ENCODE measurements at regions not wholly inside any gene's neighbourhood (a gene's known extent, or its start where the extent isn't known, plus 50 kb on each side); places are given as distances from the start of the nearest gene placed in this dataset.

DNA sequence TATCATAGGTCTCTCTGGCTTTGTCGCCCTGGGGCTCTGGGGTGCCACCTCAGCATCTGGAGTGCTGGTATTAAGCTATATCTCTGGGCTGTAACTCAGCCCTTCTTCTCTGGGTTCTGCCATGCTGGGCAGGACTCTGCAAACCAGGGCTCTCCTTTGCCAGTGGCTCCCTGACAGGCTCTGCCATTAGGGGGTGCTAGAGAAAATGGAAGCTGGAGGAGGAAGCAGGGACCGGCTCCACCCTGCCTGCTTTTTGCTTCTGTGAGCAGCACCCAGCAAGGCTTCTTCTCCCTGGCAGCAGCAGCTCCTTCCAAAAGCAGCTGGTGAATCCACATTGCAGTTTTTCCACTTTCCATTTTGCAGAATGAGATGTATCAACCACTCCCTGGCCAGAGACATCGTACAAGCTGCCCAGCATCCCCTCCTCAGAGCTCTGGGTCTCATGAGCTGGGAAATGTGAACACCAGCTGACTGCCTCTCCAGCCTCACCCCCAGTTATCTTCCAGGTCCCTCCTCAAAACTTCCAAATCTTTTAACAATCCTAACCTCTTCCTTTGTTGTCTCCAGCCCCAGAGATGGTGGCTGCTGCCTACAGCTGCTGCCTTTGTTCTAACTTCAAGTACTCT is 165.0 kb downstream of the ABHD5 start:
- H3K9me3 ChIP-seq: no peaks in the 10 kb centered on the region
- no peak overlapping the region for H3K27ac ChIP-seq
- DNase-seq: peak in 3 of 4 donors; percentile 18 to 65 (median 52)
- TF ChIP-seq, protein P1, sequence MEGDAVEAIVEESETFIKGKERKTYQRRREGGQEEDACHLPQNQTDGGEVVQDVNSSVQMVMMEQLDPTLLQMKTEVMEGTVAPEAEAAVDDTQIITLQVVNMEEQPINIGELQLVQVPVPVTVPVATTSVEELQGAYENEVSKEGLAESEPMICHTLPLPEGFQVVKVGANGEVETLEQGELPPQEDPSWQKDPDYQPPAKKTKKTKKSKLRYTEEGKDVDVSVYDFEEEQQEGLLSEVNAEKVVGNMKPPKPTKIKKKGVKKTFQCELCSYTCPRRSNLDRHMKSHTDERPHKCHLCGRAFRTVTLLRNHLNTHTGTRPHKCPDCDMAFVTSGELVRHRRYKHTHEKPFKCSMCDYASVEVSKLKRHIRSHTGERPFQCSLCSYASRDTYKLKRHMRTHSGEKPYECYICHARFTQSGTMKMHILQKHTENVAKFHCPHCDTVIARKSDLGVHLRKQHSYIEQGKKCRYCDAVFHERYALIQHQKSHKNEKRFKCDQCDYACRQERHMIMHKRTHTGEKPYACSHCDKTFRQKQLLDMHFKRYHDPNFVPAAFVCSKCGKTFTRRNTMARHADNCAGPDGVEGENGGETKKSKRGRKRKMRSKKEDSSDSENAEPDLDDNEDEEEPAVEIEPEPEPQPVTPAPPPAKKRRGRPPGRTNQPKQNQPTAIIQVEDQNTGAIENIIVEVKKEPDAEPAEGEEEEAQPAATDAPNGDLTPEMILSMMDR (IDR thresholded peaks at IDR 0.05): peak; percentile 53 to 66
- peak; percentile 99 for ATAC-seq
- intact Hi-C loops (cut with DNase I): no loop called here
- H3K27me3 ChIP-seq: peaks cover 13 to 55% of the 10 kb centered on the region in 2 donors
- no peaks in the 10 kb centered on the region for H3K4me1 ChIP-seq
- H3K4me3 ChIP-seq: no peak overlapping the region
- H3K36me3 ChIP-seq: no peaks in the 10 kb centered on the region

DNA sequence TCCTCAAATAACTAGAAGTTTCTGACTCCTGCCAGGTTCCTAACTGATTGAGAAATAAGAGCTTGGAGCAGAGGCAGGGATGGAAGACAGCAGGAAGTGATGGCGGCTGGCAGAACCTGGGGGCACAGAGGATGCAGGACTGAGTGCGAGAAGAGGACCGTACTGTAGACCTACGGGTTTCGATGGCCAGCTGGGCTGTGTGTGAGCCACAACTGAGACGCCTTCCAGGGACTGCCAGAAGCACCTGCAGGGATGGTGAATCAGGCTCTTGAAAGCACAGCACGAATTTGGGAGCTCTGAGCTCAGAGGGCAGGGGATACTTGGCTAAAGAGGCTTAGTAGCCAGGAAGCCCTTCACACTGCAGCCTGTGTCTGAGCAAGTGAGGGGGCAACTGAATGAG is 165.6 kb downstream of the ABHD5 start:
- no peak for DNase-seq
- Histone ChIP-seq H3K9me3 (no peaks in the 10 kb centered on the region), H3K4me1 (no peaks in the 10 kb centered on the region), H3K4me3 (no peak overlapping the region), H3K27me3 (peaks cover 13 to 55% of the 10 kb centered on the region in 2 donors), H3K36me3 (no peaks in the 10 kb centered on the region), H3K27ac (no peak overlapping the region)
- ATAC-seq: no peak
- TF ChIP-seq, protein P1 (IDR thresholded peaks at IDR 0.05): no peak
- intact Hi-C loops (cut with DNase I): no loop called here

DNA sequence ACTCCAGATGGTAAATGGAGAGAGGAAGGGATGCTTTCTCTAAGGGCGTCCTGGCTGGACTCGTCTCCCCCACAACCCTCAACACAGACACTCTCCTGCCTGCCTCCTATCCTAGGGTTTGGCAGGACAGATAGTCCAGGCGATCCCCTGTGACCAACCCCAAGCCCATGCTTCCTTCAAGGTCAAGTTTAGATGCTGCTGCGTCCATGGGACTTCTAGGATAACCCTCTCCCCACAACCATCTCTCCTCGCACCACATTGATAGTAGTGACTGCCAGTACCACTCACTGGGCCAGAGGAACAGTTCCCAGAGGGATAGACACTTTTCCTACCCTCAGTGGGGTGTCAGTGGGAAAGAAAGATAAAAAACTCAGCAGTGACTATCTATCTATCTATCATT is 166.0 kb downstream of the ABHD5 start:
- H3K4me1 ChIP-seq: no peaks in the 10 kb centered on the region
- TF ChIP-seq, protein P1 (IDR thresholded peaks at IDR 0.05): no peak
- H3K27me3 ChIP-seq: peaks cover 9 to 55% of the 10 kb centered on the region in 2 donors
- ATAC-seq (no peak), DNase-seq (no peak)
- no peak overlapping the region for H3K27ac ChIP-seq
- no peak overlapping the region for H3K4me3 ChIP-seq
- intact Hi-C loops (cut with DNase I): no loop called here
- no peaks in the 10 kb centered on the region for H3K9me3 ChIP-seq
- H3K36me3 ChIP-seq: no peaks in the 10 kb centered on the region

DNA sequence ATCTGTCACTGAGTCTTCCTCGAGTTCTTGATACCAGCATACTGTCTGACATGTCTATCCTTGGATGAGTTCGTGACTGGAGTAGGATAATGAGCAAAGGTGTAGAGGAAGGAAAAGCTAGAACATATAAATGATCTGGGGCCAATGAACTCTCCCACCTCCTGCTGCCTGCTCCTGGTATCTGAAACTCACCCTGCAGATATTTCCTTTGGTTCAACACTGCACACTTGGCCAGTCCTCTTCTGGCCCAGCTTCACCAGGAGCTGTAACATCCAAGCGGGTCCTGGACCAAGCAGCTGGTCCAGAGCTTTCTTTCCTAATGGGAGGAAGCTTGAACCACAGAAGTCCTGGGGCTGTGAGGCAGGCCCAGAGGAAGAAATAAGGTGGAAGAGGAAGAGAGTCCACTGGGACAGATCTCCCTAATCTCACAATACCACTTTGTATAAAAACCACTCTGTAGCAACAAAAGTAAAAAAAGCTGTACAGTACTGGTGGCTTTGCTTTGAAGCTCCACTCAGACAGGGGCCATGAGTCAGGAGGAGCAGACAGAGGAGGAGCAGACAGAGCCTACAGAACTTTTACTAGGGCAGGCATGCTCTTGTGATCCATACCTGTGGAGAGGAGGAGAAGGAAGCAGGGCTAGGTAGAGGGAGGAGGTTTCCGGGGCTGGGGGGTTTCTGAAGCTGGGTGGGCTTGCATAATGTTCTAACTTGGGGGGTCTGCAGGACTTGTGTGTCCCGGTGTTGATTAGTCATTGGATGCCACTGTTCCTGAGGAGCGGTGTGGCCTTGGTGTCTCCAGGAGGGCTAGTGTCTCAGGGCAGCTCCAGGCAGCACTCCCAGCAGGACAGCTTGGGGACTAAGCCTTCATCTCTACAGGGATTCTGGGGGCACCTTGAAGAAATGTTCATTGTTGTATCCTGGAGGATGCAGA is 166.9 kb downstream of the ABHD5 start:
- ATAC-seq: no peak
- Histone ChIP-seq H3K4me1 (no peaks in the 10 kb centered on the region), H3K36me3 (no peaks in the 10 kb centered on the region), H3K27me3 (peaks cover 9 to 55% of the 10 kb centered on the region in 2 donors), H3K9me3 (no peaks in the 10 kb centered on the region), H3K27ac (no peak overlapping the region), H3K4me3 (no peak overlapping the region)
- intact Hi-C loops (cut with DNase I): no loop called here
- TF ChIP-seq, protein P1 (IDR thresholded peaks at IDR 0.05): no peak
- DNase-seq: no peak

DNA sequence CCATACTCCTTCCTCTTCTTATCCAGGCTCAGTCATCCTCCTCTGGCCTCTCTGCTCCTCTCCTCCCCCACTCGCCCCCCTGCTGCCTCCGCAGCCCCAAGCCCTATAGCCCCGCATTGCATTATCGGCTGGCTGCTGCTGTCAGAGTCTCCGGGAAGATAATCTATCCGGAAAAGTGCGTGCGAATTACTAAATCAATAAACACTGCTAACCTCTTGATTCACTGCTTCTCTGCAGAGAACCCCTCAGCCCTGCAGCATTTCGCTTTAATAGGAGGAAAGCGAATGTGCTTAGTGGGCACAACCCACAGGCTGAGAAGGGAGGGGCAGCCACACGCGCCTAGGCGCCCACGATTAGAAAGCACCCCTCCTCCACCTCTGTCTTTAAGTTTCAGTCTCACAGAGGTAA is 167.6 kb downstream of the ABHD5 start:
- TF ChIP-seq, protein P1 (IDR thresholded peaks at IDR 0.05): no peak
- Histone ChIP-seq H3K4me3 (no peak overlapping the region), H3K36me3 (no peaks in the 10 kb centered on the region), H3K9me3 (no peaks in the 10 kb centered on the region), H3K4me1 (no peaks in the 10 kb centered on the region), H3K27ac (no peak overlapping the region), H3K27me3 (peaks cover 9 to 55% of the 10 kb centered on the region in 2 donors)
- ATAC-seq (no peak), DNase-seq (no peak)
- intact Hi-C loops (cut with DNase I): no loop called here
